HG03457 (cell line): ENCODE measurements at regions not wholly inside any gene's neighbourhood (a gene's known extent, or its start where the extent isn't known, plus 50 kb on each side); places are given as distances from the start of the nearest gene placed in this dataset.
"Not testable (repeated sequence)": the region's sequence is repeated elsewhere in the genome, so short reads cannot be mapped to it uniquely, and the experiment has no call there.

Experiments used
- ATAC-seq: cut with Tn5 transposase; IDR thresholded peaks from one replicate; pipeline ENCODE4 v1.9.1; 2021; ENCODE audit warnings: moderate number of reproducible peaks; ENCODE audit not compliant: unreplicated experiment

- no peak for ATAC-seq
These were observed 769.9 kb upstream of the AMELY start for GRCh38 chrY:7681426-7681825.

DNA sequence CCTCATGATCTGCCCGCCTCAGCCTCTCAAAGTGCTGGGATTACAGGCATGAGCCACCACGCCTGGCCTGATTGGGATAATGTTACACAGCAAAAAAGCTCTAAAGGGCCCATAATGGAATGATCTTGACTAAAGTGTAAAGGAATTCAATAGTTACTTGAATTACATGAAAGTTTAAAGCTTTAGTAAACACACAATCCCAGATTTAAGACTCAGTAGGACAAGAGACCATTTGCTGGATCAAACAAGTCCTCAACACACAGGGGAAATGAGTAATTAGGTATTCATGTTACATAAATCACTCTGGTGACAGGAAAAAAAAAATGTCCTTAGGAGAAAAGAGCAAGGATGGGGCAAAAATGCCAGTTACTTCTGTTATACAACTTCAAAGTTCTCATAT, 762.9 kb upstream of the AMELY start:
- ATAC-seq: no peak

DNA sequence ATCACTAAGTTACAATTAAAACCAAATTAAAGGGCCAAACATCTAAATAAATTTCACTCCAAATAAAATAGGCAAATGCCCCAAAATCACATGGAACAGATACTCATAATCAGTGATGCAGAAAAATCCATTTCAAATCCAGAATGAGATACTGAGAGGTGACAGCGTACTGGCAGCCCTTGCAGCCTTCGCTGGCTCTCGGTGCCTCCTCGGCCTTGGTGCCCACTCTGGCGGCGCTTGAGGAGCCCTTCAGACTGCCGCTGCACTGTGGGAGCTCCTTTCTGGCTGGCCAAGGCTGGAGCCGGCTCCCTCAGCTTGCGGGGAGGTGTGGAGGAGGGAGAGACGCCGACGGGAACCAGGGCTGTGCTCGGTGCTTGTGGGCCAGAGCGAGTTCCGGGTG, 761.2 kb upstream of the AMELY start:
- no peak for ATAC-seq

GRCh38 chrY:7663261-7663660, 751.7 kb upstream of the AMELY start:
- ATAC-seq: no peak

- no peak for ATAC-seq
These were observed 747.5 kb upstream of the AMELY start for GRCh38 chrY:7659047-7659446.

- no peak for ATAC-seq
These were observed 745.0 kb upstream of the AMELY start for GRCh38 chrY:7656596-7656995.

GRCh38 chrY:7654985-7655384, 743.4 kb upstream of the AMELY start:
- ATAC-seq: no peak

DNA sequence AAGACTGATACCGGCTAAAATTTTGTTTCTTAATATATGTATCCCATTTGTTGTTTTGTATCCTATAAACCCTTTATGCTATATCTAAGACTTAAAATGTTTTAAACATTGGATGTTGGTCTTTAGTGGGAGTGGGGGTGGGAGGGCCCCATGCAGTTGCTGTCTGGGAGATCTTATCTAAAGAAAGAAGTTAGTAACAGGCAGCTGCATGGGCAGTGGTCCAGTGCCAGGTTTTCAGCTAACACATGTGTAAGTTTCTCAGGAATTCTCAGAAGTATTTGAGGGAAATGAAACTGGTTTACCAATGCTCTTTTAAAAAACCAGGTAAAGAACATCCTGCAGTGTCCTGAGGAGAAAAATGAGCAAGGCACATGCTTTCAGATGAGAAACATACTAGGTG, 738.3 kb upstream of the AMELY start:
- ATAC-seq: not testable (repeated sequence)
